ENCODE measurements at regions not wholly inside any gene's neighbourhood (a gene's known extent, or its start where the extent isn't known, plus 50 kb on each side); places are given as distances from the start of the nearest gene placed in this dataset.

GRCh38 chr1:78203410-78203982 lies 157.7 kb downstream of the GIPC2 start:
- peak; percentile 9 for DNase-seq (ENCODE audit: low read depth, low spot score)

- DNase-seq (ENCODE audit: low read depth, low spot score) = no peak
Observed at GRCh38 chr1:78210175-78210574, 164.4 kb downstream of the GIPC2 start.

- no peak for DNase-seq (ENCODE audit: low read depth, low spot score)
Observed at GRCh38 chr1:78211483-78212092, 165.8 kb downstream of the GIPC2 start.

GRCh38 chr1:78214334-78214733 lies 168.6 kb downstream of the GIPC2 start:
- no peak for DNase-seq (ENCODE audit: low read depth, low spot score)

GRCh38 chr1:78222225-78222959 lies 176.6 kb downstream of the GIPC2 start:
- no peak for DNase-seq (ENCODE audit: low read depth, low spot score)

- no peak for DNase-seq (ENCODE audit: low read depth, low spot score)
Observed at GRCh38 chr1:78222960-78223358, 177.2 kb downstream of the GIPC2 start.

GRCh38 chr1:78223417-78224215 lies 177.8 kb downstream of the GIPC2 start:
- DNase-seq (ENCODE audit: low read depth, low spot score) = no peak

GRCh38 chr1:78224246-78224785 lies 178.6 kb downstream of the GIPC2 start:
- no peak for DNase-seq (ENCODE audit: low read depth, low spot score)

- peak; percentile 24 for DNase-seq (ENCODE audit: low read depth, low spot score)
Observed at GRCh38 chr1:78224861-78225552, 179.2 kb downstream of the GIPC2 start.

- no peak for DNase-seq (ENCODE audit: low read depth, low spot score)
Observed at GRCh38 chr1:78226784-78227183, 181.0 kb downstream of the GIPC2 start.

- no peak for DNase-seq (ENCODE audit: low read depth, low spot score)
Observed at GRCh38 chr1:78227705-78228635, 182.2 kb downstream of the GIPC2 start.

- DNase-seq (ENCODE audit: low read depth, low spot score) = no peak
Observed at GRCh38 chr1:78229344-78229743, 183.6 kb downstream of the GIPC2 start.

GRCh38 chr1:78231477-78231876 lies 185.7 kb downstream of the GIPC2 start:
- no peak for DNase-seq (ENCODE audit: low read depth, low spot score)

- no peak for DNase-seq (ENCODE audit: low read depth, low spot score)
Observed at GRCh38 chr1:78231894-78232293, 186.1 kb downstream of the GIPC2 start.

- no peak for DNase-seq (ENCODE audit: low read depth, low spot score)
Observed at GRCh38 chr1:78232630-78233029, 186.9 kb downstream of the GIPC2 start.

- DNase-seq (ENCODE audit: low read depth, low spot score) = no peak
Observed at GRCh38 chr1:78234496-78234895, 188.7 kb downstream of the GIPC2 start.

GRCh38 chr1:78236716-78237115 lies 190.9 kb downstream of the GIPC2 start:
- DNase-seq (ENCODE audit: low read depth, low spot score) = no peak

- DNase-seq (ENCODE audit: low read depth, low spot score) = peak; percentile 75
Observed at GRCh38 chr1:78237364-78237916, 191.7 kb downstream of the GIPC2 start.

- DNase-seq (ENCODE audit: low read depth, low spot score) = no peak
Observed at GRCh38 chr1:78240191-78240590, 194.4 kb downstream of the GIPC2 start.

GRCh38 chr1:78240755-78241154 lies 195.0 kb downstream of the GIPC2 start:
- DNase-seq (ENCODE audit: low read depth, low spot score) = no peak
